ENCODE measurements at regions not wholly inside any gene's neighbourhood (a gene's known extent, or its start where the extent isn't known, plus 50 kb on each side); places are given as distances from the start of the nearest gene placed in this dataset.

- DNase-seq (ENCODE audit: insufficient read length, low spot score) (no peak), FAIRE-seq (no peak)
- TF ChIP-seq CTCF (IDR thresholded peaks at IDR 0.05; ENCODE audit: insufficient read depth, missing control alignments): no peak
These were observed 424.8 kb downstream of the TMEM38B start for GRCh38 chr9:106119176-106119575.

GRCh38 chr9:106120071-106120470 is 425.7 kb downstream of the TMEM38B start:
- TF ChIP-seq CTCF (IDR thresholded peaks at IDR 0.05; ENCODE audit: insufficient read depth, missing control alignments): no peak
- FAIRE-seq: no peak
- no peak for DNase-seq (ENCODE audit: insufficient read length, low spot score)

GRCh38 chr9:106127776-106128175 is 433.4 kb downstream of the TMEM38B start:
- FAIRE-seq: no peak
- no peak for TF ChIP-seq CTCF (IDR thresholded peaks at IDR 0.05; ENCODE audit: insufficient read depth, missing control alignments)

GRCh38 chr9:106130374-106130773 is 436.0 kb downstream of the TMEM38B start:
- TF ChIP-seq CTCF (IDR thresholded peaks at IDR 0.05; ENCODE audit: insufficient read depth, missing control alignments): no peak
- no peak for FAIRE-seq
- no peak for DNase-seq (ENCODE audit: insufficient read length, low spot score)

More at GRCh38 chr9:106127776-106128175, 433.4 kb downstream of the TMEM38B start:
- DNase-seq (ENCODE audit: insufficient read length, low spot score): no peak

- DNase-seq (ENCODE audit: insufficient read length, low spot score) (no peak), FAIRE-seq (no peak)
- TF ChIP-seq CTCF (IDR thresholded peaks at IDR 0.05; ENCODE audit: insufficient read depth, missing control alignments): no peak
These were observed 449.4 kb downstream of the TMEM38B start for GRCh38 chr9:106143781-106144180.

GRCh38 chr9:106146066-106146840 is 451.9 kb downstream of the TMEM38B start:
- no peak for TF ChIP-seq CTCF (IDR thresholded peaks at IDR 0.05; ENCODE audit: insufficient read depth, missing control alignments)
- no peak for FAIRE-seq
- DNase-seq (ENCODE audit: insufficient read length, low spot score): no peak

GRCh38 chr9:106146886-106147285 is 452.5 kb downstream of the TMEM38B start:
- DNase-seq (ENCODE audit: insufficient read length, low spot score) (no peak), FAIRE-seq (no peak)
- TF ChIP-seq CTCF (IDR thresholded peaks at IDR 0.05; ENCODE audit: insufficient read depth, missing control alignments): no peak
